Natural killer cell (primary cell): ENCODE measurements at regions not wholly inside any gene's neighbourhood (a gene's known extent, or its start where the extent isn't known, plus 50 kb on each side); places are given as distances from the start of the nearest gene placed in this dataset.

Experiments used
- ATAC-seq, 3 donors: fragments of 150-1000 bp in 2 of 3; fragments of 200-7000 bp in 1 of 3; cut with Tn5 transposase; 1 replicate in 1 of 3; 2 replicates in 2 of 3; pipeline ENCODE4 v1.10.0; 2021; ENCODE audit warnings: mild to moderate bottlenecking in 2 of 3, moderate library complexity in 2 of 3
- DNase-seq, 2 donors: peaks; one replicate each; pipeline versions ENCODE4 v3.0.0 to v3.0.0-alpha.2; 2013 to 2021; ENCODE audit warnings: mixed read lengths in 1 of 2
- H3K27ac ChIP-seq: one replicate; pipeline ENCODE4 v1.5.1; 2013; ENCODE audit warnings: mild to moderate bottlenecking, low read length
- H3K27me3 ChIP-seq: one replicate; pipeline ENCODE4 v1.6.1; 2013; ENCODE audit warnings: low read length; ENCODE audit not compliant: control insufficient read depth, insufficient read depth
- H3K36me3 ChIP-seq: one replicate; pipeline ENCODE4 v1.6.1; 2013; ENCODE audit warnings: low read length; ENCODE audit not compliant: control insufficient read depth, insufficient read depth
- H3K4me1 ChIP-seq: one replicate; pipeline ENCODE4 v1.6.1; 2013; ENCODE audit warnings: low read length; ENCODE audit not compliant: control insufficient read depth, insufficient read depth
- H3K4me3 ChIP-seq: one replicate; pipeline ENCODE4 v1.5.1; 2013; ENCODE audit warnings: low read length
- H3K9me3 ChIP-seq: one replicate; pipeline ENCODE4 v1.6.1; 2013; ENCODE audit warnings: low read length; ENCODE audit not compliant: control insufficient read depth, insufficient read depth
- H3K27ac Mint-ChIP-seq, 2 donors: one replicate each; pipeline ENCODE4 v1.8.0; 2022; ENCODE audit warnings: mild to moderate bottlenecking in 2 of 2, mixed read lengths in 2 of 2, moderate library complexity in 1 of 2
- H3K27me3 Mint-ChIP-seq, 2 donors: one replicate each; pipeline ENCODE4 v1.8.0; 2022; ENCODE audit warnings: low read depth in 2 of 2, mixed read lengths in 2 of 2
- H3K36me3 Mint-ChIP-seq: one replicate; pipeline ENCODE4 v1.8.0; 2022; ENCODE audit warnings: mixed read lengths
- H3K4me1 Mint-ChIP-seq, 2 donors: one replicate each; pipeline ENCODE4 v1.8.0; 2022; ENCODE audit warnings: mixed read lengths in 2 of 2
- H3K4me3 Mint-ChIP-seq: one replicate; pipeline ENCODE4 v1.8.0; 2022; ENCODE audit warnings: mild to moderate bottlenecking, moderate library complexity, mixed read lengths
- H3K9me3 Mint-ChIP-seq, 2 donors: one replicate each; pipeline ENCODE4 v1.8.0; 2022; ENCODE audit warnings: mixed read lengths in 2 of 2
- WGBS: methylation state at CpG from one replicate; pipeline ENCODE4 v1.1.7; 2013; ENCODE audit warnings: missing lambda C conversion rate; ENCODE audit not compliant: insufficient coverage; 5-methylcytosine and 5-hydroxymethylcytosine counted together
- intact Hi-C: fragments of 100-400 bp; cut with micrococcal nuclease; formaldehyde crosslinking; loops from one replicate; pipeline ENCODE4 v1.14.2; 2022
- TF ChIP-seq, protein P1 (sequence below): fragments of 200-600 bp; IDR thresholded peaks from one replicate; pipeline ENCODE4 v1.8.0; 2022; ENCODE audit warnings: antibody characterized with exemption

DNA sequence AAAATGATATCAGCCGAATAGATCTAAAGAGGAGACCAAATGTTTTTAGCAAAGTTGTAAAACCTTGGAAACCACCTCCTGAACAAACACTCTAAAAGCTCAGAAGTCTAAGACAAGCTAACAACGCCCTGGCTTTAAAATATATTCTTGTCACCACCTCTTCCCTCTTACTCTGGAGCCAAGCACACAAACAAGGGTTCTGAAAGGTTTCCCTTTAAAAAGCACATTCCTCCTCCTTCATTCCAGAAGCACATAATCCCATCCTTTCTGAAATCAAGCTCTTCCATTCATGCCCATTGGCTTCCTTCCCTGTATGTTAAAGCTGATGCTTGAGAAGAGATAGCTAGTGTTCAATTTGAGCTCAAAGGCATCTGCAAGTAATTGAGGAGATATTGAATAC, 382.0 kb downstream of the LNPK start:
- TF ChIP-seq, protein P1, sequence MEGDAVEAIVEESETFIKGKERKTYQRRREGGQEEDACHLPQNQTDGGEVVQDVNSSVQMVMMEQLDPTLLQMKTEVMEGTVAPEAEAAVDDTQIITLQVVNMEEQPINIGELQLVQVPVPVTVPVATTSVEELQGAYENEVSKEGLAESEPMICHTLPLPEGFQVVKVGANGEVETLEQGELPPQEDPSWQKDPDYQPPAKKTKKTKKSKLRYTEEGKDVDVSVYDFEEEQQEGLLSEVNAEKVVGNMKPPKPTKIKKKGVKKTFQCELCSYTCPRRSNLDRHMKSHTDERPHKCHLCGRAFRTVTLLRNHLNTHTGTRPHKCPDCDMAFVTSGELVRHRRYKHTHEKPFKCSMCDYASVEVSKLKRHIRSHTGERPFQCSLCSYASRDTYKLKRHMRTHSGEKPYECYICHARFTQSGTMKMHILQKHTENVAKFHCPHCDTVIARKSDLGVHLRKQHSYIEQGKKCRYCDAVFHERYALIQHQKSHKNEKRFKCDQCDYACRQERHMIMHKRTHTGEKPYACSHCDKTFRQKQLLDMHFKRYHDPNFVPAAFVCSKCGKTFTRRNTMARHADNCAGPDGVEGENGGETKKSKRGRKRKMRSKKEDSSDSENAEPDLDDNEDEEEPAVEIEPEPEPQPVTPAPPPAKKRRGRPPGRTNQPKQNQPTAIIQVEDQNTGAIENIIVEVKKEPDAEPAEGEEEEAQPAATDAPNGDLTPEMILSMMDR = no peak
- H3K27ac ChIP-seq = no peak overlapping the region
- Mint-ChIP-seq H3K27ac (no peak overlapping the region), H3K27me3 (peaks cover 32 to 68% of the 10 kb centered on the region in 2 donors), H3K9me3 (no peaks in the 10 kb centered on the region), H3K4me3 (no peak overlapping the region), H3K36me3 (no peaks in the 10 kb centered on the region), H3K4me1 (no peaks in the 10 kb centered on the region)
- no peaks in the 10 kb centered on the region for H3K9me3 ChIP-seq
- H3K4me3 ChIP-seq = no peak overlapping the region
- DNase-seq = no peak
- H3K4me1 ChIP-seq = no peaks in the 10 kb centered on the region
- intact Hi-C loops = no loop called here
- WGBS = 75% methylated on average over 2 of the region's 2 CpGs
- H3K27me3 ChIP-seq = peaks cover 2% of the 10 kb centered on the region
- H3K36me3 ChIP-seq = no peaks in the 10 kb centered on the region
- ATAC-seq = no peak

DNA sequence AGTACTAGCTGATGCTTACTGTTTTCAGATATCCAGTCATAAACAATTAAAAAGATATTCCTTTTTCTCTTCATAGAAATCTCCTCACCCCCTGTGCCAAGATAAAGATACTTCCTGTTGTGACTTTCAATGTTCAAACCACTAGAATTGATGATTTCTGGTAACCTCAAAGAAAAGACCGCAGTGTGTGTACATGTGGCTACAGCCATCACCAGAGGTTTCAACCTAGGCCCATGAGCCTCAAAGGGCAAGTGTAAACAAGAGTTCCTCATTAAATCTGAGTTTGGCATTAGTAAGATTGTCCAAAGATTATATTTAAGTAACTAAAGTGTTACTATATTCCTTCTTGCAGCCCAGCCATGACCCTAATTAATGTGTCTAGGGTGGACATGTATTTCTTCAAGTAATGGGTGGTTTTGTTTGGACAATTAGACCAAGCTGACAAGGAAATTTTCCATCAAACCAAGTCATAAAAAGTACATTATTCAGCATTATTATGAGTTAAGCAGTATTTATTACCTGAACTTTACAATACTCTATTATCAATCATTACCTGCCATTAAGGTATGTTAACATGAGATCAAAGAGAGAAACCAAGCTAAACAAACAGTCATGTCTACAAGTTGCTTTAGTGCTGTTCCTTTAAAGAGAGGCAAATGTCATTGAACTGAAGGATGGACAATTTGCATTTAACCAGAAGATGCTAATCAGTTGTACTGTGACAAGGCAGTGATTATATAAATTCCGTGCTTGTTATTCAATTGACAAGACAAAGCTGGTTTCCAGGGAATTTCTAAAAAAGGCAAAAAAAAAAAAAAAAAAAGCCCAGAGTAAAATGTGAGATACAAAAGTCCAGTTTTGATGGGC, 382.7 kb downstream of the LNPK start:
- Histone ChIP-seq H3K4me1 (no peaks in the 10 kb centered on the region), H3K36me3 (no peaks in the 10 kb centered on the region), H3K27ac (no peak overlapping the region), H3K27me3 (peaks cover 2% of the 10 kb centered on the region), H3K9me3 (no peaks in the 10 kb centered on the region), H3K4me3 (no peak overlapping the region)
- H3K36me3 Mint-ChIP-seq = no peaks in the 10 kb centered on the region
- DNase-seq = no peak
- TF ChIP-seq, protein P1 = no peak
- WGBS = 68% methylated on average over 2 of the region's 2 CpGs
- no peak overlapping the region for H3K4me3 Mint-ChIP-seq
- H3K9me3 Mint-ChIP-seq = no peaks in the 10 kb centered on the region
- intact Hi-C loops = no loop called here
- no peak overlapping the region for H3K27ac Mint-ChIP-seq
- H3K27me3 Mint-ChIP-seq = peaks cover 34 to 62% of the 10 kb centered on the region in 2 donors
- H3K4me1 Mint-ChIP-seq = no peaks in the 10 kb centered on the region
- ATAC-seq = no peak

DNA sequence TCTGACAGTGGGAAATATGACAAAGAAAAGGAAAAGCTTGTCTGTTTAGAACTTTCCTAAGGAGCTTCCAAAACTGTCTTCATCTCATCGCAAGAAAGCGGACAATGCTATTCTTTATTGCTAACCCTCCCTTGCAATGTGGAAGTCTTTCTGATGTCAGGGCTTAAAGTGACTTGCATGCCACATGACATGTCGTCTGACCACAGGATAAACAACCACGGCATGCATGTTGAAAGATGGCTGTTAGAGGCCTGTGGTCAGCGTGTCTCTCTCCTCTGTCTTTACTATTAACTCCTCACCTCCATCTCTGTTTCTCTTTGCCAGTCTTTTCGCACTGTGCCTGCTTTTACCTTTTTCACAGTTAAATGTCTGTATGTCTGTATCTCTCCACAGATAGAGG, 389.8 kb downstream of the LNPK start:
- DNase-seq (peak in 1 of 2 donors; percentile 29), ATAC-seq (peak in 2 of 3 donors; percentile 46 to 83)
- Mint-ChIP-seq H3K9me3 (no peaks in the 10 kb centered on the region), H3K36me3 (no peaks in the 10 kb centered on the region), H3K27me3 (peaks cover 22 to 35% of the 10 kb centered on the region in 2 donors), H3K4me1 (peaks cover 8 to 32% of the 10 kb centered on the region in 2 donors), H3K27ac (no peak overlapping the region), H3K4me3 (no peak overlapping the region)
- Histone ChIP-seq H3K27ac (no peak overlapping the region), H3K9me3 (no peaks in the 10 kb centered on the region), H3K36me3 (no peaks in the 10 kb centered on the region), H3K4me1 (no peaks in the 10 kb centered on the region), H3K27me3 (no peaks in the 10 kb centered on the region), H3K4me3 (no peak overlapping the region)
- intact Hi-C loops = loop anchor here (1.0 kb wide), 1 partner anchor 37 kb away; no protein-coding TSS in a partner anchor
- TF ChIP-seq, protein P1 = no peak
- whole genome bisulfite sequencing = 52% methylated on average over 6 of the region's 6 CpGs
